Mucosa of rectum (tissue), 2 donors: ENCODE measurements at regions not wholly inside any gene's neighbourhood (a gene's known extent, or its start where the extent isn't known, plus 50 kb on each side); places are given as distances from the start of the nearest gene placed in this dataset.

Experiments
- H3K27ac ChIP-seq, 2 donors: one replicate each; pipeline ENCODE4 v1.7.0; 2013; ENCODE audit warnings: inconsistent platforms in 2 of 2, low read depth in 2 of 2, low read length in 2 of 2
- H3K27me3 ChIP-seq, 2 donors: one replicate each; pipeline ENCODE4 v1.7.0; 2013; ENCODE audit warnings: low read length in 2 of 2; ENCODE audit not compliant: control insufficient read depth in 2 of 2, insufficient read depth in 2 of 2
- H3K36me3 ChIP-seq, 2 donors: one replicate each; pipeline ENCODE4 v1.7.0; 2013; ENCODE audit warnings: low read length in 2 of 2; ENCODE audit not compliant: control insufficient read depth in 2 of 2, insufficient read depth in 2 of 2
- H3K4me1 ChIP-seq, 2 donors: one replicate each; pipeline ENCODE4 v1.7.0; 2013; ENCODE audit warnings: low read length in 2 of 2, mild to moderate bottlenecking in 1 of 2; ENCODE audit not compliant: control insufficient read depth in 2 of 2, insufficient read depth in 2 of 2
- H3K4me3 ChIP-seq, 2 donors: one replicate each; pipeline ENCODE4 v1.7.0; 2013; ENCODE audit warnings: low read length in 2 of 2
- H3K9ac ChIP-seq, 2 donors: one replicate each; pipeline ENCODE4 v1.7.0; 2013; ENCODE audit warnings: low read length in 2 of 2, low read depth in 1 of 2, mild to moderate bottlenecking in 1 of 2
- H3K9me3 ChIP-seq, 2 donors: one replicate each; pipeline ENCODE4 v1.7.0; 2013; ENCODE audit warnings: low read length in 2 of 2; ENCODE audit not compliant: control insufficient read depth in 2 of 2
- donor health status: healthy.
- donor health status: Normal muscosa, but diverticular disease.

DNA sequence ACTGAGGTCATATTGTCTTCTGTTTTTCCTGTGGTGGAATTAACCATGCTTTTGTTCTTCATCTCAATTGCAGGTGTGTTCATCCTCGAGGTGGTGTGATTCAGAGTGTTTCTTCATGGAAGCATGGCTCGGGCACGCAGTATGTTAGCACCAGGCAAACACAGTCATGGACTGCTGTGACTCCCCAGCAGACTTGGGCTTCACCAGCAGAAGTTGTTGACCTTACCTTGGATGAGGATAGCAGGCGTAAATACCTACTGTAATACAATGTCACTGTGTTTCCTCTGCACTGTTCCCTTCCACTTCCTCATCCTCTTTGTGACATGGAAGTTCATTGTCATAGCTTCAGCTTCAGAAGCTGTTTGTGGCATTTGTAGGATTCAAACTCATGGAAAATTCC lies 158.7 kb downstream of the HAUS1 start:
- Histone ChIP-seq H3K4me3 (no peak overlapping the region), H3K9me3 (no peaks in the 10 kb centered on the region), H3K27ac (no peak overlapping the region), H3K9ac (no peak overlapping the region), H3K27me3 (no peaks in the 10 kb centered on the region), H3K4me1 (no peaks in the 10 kb centered on the region), H3K36me3 (peaks cover 9 to 18% of the 10 kb centered on the region in 2 donors)

DNA sequence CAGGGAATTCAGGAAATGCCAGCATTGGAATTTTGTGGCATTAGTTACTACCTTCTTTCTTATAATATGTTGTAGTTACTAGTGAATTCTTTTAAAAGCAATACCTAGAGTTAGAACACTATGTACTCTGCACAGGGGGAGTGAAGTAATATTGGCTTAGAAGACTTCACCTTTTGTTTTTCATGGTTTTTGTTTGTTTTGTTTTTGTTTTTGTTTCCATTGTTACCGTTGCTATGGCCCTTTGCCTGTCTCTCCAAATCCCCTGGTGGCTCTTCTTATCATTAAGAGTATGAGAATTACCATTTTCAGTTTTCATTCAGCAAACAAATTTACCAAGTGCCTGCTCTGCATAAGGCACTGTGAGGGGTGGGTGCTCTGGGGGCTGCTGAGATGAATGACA lies 160.1 kb downstream of the HAUS1 start:
- no peak overlapping the region for H3K4me3 ChIP-seq
- H3K27me3 ChIP-seq: no peaks in the 10 kb centered on the region
- H3K9me3 ChIP-seq: no peaks in the 10 kb centered on the region
- no peak overlapping the region for H3K27ac ChIP-seq
- no peak overlapping the region for H3K9ac ChIP-seq
- peaks cover 6 to 7% of the 10 kb centered on the region in 2 donors for H3K4me1 ChIP-seq
- peaks cover 9 to 18% of the 10 kb centered on the region in 2 donors for H3K36me3 ChIP-seq

DNA sequence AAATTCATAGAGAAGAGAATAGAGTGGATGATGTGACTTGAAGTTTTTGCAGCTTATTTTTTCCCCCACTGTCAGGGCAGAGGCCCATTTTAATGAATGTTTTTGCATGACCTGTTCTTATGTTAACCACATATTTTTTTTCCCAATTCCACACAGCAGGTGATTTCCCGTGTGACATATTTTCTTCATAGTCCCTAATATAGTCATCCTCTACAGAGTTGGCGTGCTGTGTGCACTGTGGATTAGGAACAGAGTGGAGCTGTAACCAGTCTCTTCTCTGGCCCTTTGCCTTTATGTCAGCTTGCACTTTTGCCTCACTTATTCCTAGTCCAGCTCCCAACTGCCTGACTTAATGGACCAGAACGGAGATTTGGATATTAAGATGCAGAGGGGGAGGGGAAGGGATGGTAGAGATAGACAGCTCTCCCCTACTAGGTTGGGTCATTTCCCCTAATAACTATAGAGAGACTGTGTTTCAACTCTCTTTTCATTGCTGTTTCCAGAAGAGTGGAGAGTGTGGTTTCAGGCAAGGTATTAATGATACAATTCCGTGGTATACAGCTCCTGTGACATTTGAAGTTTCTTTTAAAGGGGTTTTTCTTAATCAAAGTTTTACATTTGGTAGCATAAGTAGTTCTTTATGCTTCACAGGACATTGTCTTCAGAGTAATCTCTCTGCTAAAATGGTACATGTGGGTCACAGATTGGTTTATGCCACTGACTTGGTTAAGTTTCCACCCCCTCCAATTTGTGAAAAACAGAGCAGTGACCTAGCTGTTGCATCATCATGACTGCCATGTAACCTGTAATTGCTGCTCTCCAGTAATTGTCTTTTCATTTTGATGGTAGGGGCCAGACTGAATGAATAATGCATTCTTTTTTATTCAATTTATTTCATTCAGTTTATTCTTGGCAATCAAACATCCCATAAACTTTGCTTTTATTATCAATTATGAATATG lies 161.3 kb downstream of the HAUS1 start:
- Histone ChIP-seq H3K9me3 (no peaks in the 10 kb centered on the region), H3K27me3 (no peaks in the 10 kb centered on the region), H3K36me3 (peaks cover 9 to 21% of the 10 kb centered on the region in 2 donors), H3K4me1 (peaks cover 6 to 7% of the 10 kb centered on the region in 2 donors), H3K27ac (no peak overlapping the region), H3K9ac (no peak overlapping the region), H3K4me3 (no peak overlapping the region)

DNA sequence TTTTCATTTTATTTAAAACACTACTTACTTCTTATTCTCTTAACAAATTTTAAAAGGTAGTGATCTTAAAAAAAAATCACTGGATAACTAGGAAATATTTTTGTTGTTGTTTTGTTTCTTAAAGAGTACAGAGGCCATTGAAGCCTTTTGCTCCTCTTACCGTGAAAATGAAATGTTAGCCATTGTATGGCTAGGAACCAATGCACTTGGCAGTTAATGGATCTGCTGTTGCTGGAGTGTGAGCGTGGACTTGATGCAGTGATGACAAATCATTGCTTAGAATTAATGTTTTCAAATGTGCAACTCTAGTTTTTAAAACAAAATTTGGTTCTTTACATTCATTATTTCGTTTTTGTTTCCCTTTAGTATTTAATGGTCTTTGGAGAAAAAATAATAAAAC lies 162.3 kb downstream of the HAUS1 start:
- no peak overlapping the region for H3K9ac ChIP-seq
- peaks cover 9 to 21% of the 10 kb centered on the region in 2 donors for H3K36me3 ChIP-seq
- no peaks in the 10 kb centered on the region for H3K27me3 ChIP-seq
- no peak overlapping the region for H3K27ac ChIP-seq
- H3K9me3 ChIP-seq: no peaks in the 10 kb centered on the region
- H3K4me3 ChIP-seq: no peak overlapping the region
- peaks cover 6 to 12% of the 10 kb centered on the region in 2 donors for H3K4me1 ChIP-seq

DNA sequence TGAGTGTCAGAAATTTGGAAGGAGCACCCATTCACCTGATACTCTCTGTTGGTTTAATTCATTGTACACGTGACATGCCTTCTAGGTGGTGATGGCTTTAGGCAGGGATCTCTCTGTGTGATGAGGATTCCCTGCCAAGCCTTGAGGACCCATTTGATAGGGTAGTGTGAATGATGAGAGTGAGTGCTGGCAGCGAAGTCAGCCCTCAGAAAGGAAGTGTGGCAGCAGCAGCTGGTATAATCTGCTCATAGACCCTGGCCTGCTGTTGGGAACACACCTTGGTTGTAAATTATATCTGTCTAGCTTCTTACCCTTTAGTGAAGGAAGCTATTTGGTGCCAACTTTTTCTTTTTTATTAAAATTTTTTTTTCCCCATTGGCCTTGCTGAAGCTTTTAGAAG lies 164.5 kb downstream of the HAUS1 start:
- peaks cover 2 to 14% of the 10 kb centered on the region in 2 donors for H3K36me3 ChIP-seq
- H3K4me3 ChIP-seq: no peak overlapping the region
- H3K27ac ChIP-seq: peak overlapping the region in 1 of 2 donors; percentile 53
- no peak overlapping the region for H3K9ac ChIP-seq
- H3K4me1 ChIP-seq: peaks cover 12 to 21% of the 10 kb centered on the region in 2 donors
- H3K9me3 ChIP-seq: no peaks in the 10 kb centered on the region
- H3K27me3 ChIP-seq: no peaks in the 10 kb centered on the region

DNA sequence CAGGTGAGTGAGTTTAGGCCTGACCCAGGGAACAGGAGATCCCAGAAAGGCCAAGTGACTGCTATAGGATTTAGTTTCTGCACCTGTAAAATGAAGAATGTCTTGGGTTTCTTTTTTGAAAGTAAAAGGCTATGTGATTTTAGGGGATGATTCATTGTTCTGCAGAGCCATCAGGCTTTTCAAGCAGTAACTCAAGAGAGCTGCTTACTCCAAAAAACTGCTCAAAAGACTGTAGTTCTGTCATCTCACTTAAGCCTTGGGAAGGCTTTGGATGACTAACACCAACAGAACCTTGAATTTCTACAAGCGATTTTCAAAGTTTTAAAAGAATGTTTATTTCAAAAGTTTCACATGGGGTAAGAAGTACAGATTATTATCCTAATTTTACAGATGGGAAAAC lies 165.1 kb downstream of the HAUS1 start:
- no peak overlapping the region for H3K4me3 ChIP-seq
- no peak overlapping the region for H3K9ac ChIP-seq
- H3K4me1 ChIP-seq: peaks cover 12 to 21% of the 10 kb centered on the region in 2 donors
- H3K9me3 ChIP-seq: no peaks in the 10 kb centered on the region
- no peaks in the 10 kb centered on the region for H3K27me3 ChIP-seq
- no peak overlapping the region for H3K27ac ChIP-seq
- peaks cover 2 to 9% of the 10 kb centered on the region in 2 donors for H3K36me3 ChIP-seq

DNA sequence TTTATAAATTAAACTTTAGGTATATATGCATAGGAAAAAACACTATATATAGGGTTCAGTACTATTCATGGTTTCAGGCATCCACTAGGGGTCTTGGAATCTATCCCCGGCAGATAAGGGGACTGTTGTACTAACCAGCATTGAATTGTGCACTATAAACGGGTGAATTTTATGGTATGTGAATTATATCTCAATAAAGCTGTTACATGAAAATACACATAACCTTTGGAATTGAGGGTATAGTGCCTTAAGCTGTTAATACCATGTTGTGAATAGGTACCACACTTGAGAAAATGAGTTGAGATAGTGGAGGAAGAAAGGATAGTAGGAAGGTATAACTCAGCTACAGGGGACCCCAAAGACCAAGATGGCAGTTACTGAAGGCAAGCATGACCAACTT lies 167.3 kb downstream of the HAUS1 start:
- Histone ChIP-seq H3K4me3 (no peak overlapping the region), H3K27me3 (no peaks in the 10 kb centered on the region), H3K36me3 (peaks cover 0 to 2% of the 10 kb centered on the region in 2 donors), H3K9me3 (no peaks in the 10 kb centered on the region), H3K4me1 (peaks cover 12 to 21% of the 10 kb centered on the region in 2 donors), H3K9ac (no peak overlapping the region), H3K27ac (no peak overlapping the region)

DNA sequence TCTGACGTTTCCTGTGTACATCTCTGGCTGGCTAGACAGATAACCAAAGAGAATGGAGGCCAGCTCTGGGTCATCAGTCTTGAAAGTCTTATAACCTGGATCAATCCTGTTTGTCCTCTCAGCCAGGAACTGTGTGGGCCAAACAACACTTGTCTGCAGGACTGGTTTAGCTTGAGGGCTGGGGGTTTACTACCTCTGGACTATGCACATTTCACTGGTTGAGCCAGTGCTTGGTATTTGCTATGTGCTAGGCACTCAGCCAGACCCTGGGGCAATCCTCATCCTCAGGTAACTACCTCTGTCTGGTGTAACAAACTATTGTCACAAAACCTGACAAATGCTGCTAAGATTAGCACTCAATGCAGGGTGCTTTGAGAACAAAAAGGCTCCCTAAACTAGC lies 169.7 kb downstream of the HAUS1 start:
- Histone ChIP-seq H3K4me3 (no peak overlapping the region), H3K36me3 (peaks cover 0 to 2% of the 10 kb centered on the region in 2 donors), H3K9ac (no peak overlapping the region), H3K4me1 (peaks cover 9 to 17% of the 10 kb centered on the region in 2 donors), H3K9me3 (no peaks in the 10 kb centered on the region), H3K27me3 (no peaks in the 10 kb centered on the region), H3K27ac (no peak overlapping the region)

DNA sequence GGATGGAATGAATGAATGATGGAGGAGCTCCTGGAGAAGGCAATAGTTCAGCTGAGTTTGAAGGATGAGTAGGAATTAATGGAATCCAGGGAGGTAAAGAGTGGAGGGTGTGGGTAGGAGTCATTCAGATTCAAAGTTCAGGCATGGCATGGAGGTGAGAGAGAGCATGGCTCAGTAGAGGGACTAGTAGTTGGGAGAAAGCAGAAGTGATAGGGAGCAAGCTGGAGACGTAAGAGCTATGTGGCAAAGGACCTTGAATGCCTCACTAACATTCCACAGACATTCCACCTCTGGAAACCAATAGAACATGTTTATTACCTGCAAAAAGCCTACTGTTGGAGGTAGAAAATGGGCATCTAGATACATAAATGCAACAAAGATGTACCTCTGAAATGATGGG lies 170.1 kb downstream of the HAUS1 start:
- no peak overlapping the region for H3K9ac ChIP-seq
- no peaks in the 10 kb centered on the region for H3K9me3 ChIP-seq
- no peak overlapping the region for H3K27ac ChIP-seq
- H3K4me3 ChIP-seq: no peak overlapping the region
- peaks cover 6 to 14% of the 10 kb centered on the region in 2 donors for H3K4me1 ChIP-seq
- no peaks in the 10 kb centered on the region for H3K27me3 ChIP-seq
- peaks cover 0 to 2% of the 10 kb centered on the region in 2 donors for H3K36me3 ChIP-seq

DNA sequence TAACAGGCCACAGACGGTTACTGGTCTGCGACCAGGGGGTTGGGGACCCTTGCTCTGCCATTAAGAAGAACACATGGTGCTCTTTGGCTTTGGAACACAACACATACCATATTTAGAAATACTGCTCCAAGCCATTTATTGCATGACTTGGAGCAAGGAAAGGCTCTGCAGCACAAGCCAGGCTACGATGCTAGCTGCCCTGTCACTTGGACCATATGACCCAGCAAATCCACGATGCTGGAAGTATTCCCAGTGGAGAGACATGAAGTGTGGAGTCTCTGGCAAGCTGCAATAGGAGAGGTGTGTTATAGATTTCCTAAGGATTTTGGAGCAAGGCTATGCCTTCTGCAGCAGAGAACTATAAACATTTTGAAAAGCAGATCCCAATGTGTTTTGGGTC lies 171.2 kb downstream of the HAUS1 start:
- Histone ChIP-seq H3K27me3 (no peaks in the 10 kb centered on the region), H3K27ac (no peak overlapping the region), H3K9ac (no peak overlapping the region), H3K9me3 (no peaks in the 10 kb centered on the region), H3K4me3 (no peak overlapping the region), H3K4me1 (peaks cover 6 to 14% of the 10 kb centered on the region in 2 donors), H3K36me3 (no peaks in the 10 kb centered on the region)
